Colonic mucosa (tissue), 4 donors: ENCODE measurements at regions not wholly inside any gene's neighbourhood (a gene's known extent, or its start where the extent isn't known, plus 50 kb on each side); places are given as distances from the start of the nearest gene placed in this dataset.

ENCODE experiments used
- DNase-seq: peaks from one replicate; pipeline ENCODE4 v3.0.0-alpha.2; 2020
- H3K27ac ChIP-seq: fragments of 200-600 bp; one replicate; pipeline ENCODE4 v1.8.0; 2021
- H3K27me3 ChIP-seq: fragments of 200-600 bp; one replicate; pipeline ENCODE4 v1.8.0; 2021
- H3K36me3 ChIP-seq: fragments of 200-600 bp; one replicate; pipeline ENCODE4 v1.8.0; 2021
- H3K4me1 ChIP-seq: fragments of 200-600 bp; one replicate; pipeline ENCODE4 v1.8.0; 2021; ENCODE audit warnings: mild to moderate bottlenecking
- H3K4me3 ChIP-seq: fragments of 200-600 bp; one replicate; pipeline ENCODE4 v1.8.0; 2021
- H3K9ac ChIP-seq, 2 donors: one replicate each; pipeline ENCODE4 v1.7.0; 2013; ENCODE audit warnings: control low read depth in 2 of 2, low read depth in 2 of 2, low read length in 2 of 2
- H3K9me3 ChIP-seq: fragments of 200-600 bp; one replicate; pipeline ENCODE4 v1.8.0; 2021
- CTCF ChIP-seq: fragments of 200-600 bp; IDR thresholded peaks from one replicate; pipeline ENCODE4 v1.8.0; 2022; ENCODE audit warnings: antibody characterized with exemption, mild to moderate bottlenecking
- intact Hi-C: fragments of 100-400 bp; cut with DNase I; formaldehyde crosslinking; loops from one replicate; pipeline ENCODE4 v1.14.1; 2022
- donor health status: healthy.
- donor health status: DM: no; HTN: no; CAD: no.
- donor health status: DM: no; HTN: no; CAD: no.

- no peak for TF ChIP-seq CTCF
- Histone ChIP-seq H3K9me3 (no peaks in the 10 kb centered on the region), H3K4me1 (no peaks in the 10 kb centered on the region), H3K9ac (no peak overlapping the region), H3K27me3 (no peaks in the 10 kb centered on the region), H3K27ac (no peak overlapping the region), H3K36me3 (no peaks in the 10 kb centered on the region), H3K4me3 (no peak overlapping the region)
- intact Hi-C loops, result no loop called here
- DNase-seq, result no peak
Measured at GRCh38 chr9:86464242-86464641, 110.0 kb upstream of the TUT7 start.

GRCh38 chr9:86460216-86461002 is 106.2 kb upstream of the TUT7 start:
- H3K9ac ChIP-seq, result no peak overlapping the region
- no peak for DNase-seq
- no peaks in the 10 kb centered on the region for H3K4me1 ChIP-seq
- H3K36me3 ChIP-seq, result no peaks in the 10 kb centered on the region
- TF ChIP-seq CTCF, result no peak
- H3K27ac ChIP-seq, result no peak overlapping the region
- H3K9me3 ChIP-seq, result no peaks in the 10 kb centered on the region
- intact Hi-C loops, result no loop called here
- no peaks in the 10 kb centered on the region for H3K27me3 ChIP-seq
- no peak overlapping the region for H3K4me3 ChIP-seq

- TF ChIP-seq CTCF, result no peak
- no peak for DNase-seq
Measured at GRCh38 chr9:86459599-86460155, 105.5 kb upstream of the TUT7 start.

GRCh38 chr9:86459191-86459590 is 105.0 kb upstream of the TUT7 start:
- Histone ChIP-seq H3K4me3 (no peak overlapping the region), H3K27me3 (no peaks in the 10 kb centered on the region), H3K4me1 (no peaks in the 10 kb centered on the region), H3K27ac (no peak overlapping the region), H3K36me3 (no peaks in the 10 kb centered on the region), H3K9me3 (no peaks in the 10 kb centered on the region), H3K9ac (no peak overlapping the region)
- DNase-seq, result no peak
- intact Hi-C loops, result no loop called here
- TF ChIP-seq CTCF, result no peak

More at GRCh38 chr9:86459599-86460155, 105.5 kb upstream of the TUT7 start:
- H3K4me3 ChIP-seq, result no peak overlapping the region
- intact Hi-C loops, result no loop called here
- no peak overlapping the region for H3K9ac ChIP-seq
- no peaks in the 10 kb centered on the region for H3K27me3 ChIP-seq
- H3K36me3 ChIP-seq, result no peaks in the 10 kb centered on the region
- no peaks in the 10 kb centered on the region for H3K9me3 ChIP-seq
- no peak overlapping the region for H3K27ac ChIP-seq
- no peaks in the 10 kb centered on the region for H3K4me1 ChIP-seq

- no peak for DNase-seq
- Histone ChIP-seq H3K4me3 (no peak overlapping the region), H3K27me3 (no peaks in the 10 kb centered on the region), H3K36me3 (no peaks in the 10 kb centered on the region), H3K4me1 (no peaks in the 10 kb centered on the region), H3K9me3 (no peaks in the 10 kb centered on the region), H3K27ac (no peak overlapping the region), H3K9ac (no peak overlapping the region)
- intact Hi-C loops, result no loop called here
- no peak for TF ChIP-seq CTCF
Measured at GRCh38 chr9:86458191-86458855, 104.1 kb upstream of the TUT7 start.
